Activated CD4-positive, CD25-positive, alpha-beta regulatory T cell treated with anti-CD3 and anti-CD28 coated beads, Interleukin-2, amount 50 U/mL, for 72 hours (primary cell): ENCODE measurements at regions not wholly inside any gene's neighbourhood (a gene's known extent, or its start where the extent isn't known, plus 50 kb on each side); places are given as distances from the start of the nearest gene placed in this dataset.
"Not testable (repeated sequence)": the region's sequence is repeated elsewhere in the genome, so short reads cannot be mapped to it uniquely, and the experiment has no call there.

Experiments used
- DNase-seq: peaks from one replicate; pipeline ENCODE4 v3.0.0; 2021

- DNase-seq, result not testable (repeated sequence)
Observed at GRCh38 chr2:145519254-145519653, 999.3 kb upstream of the ZEB2 start.

- no peak for DNase-seq
Observed at GRCh38 chr2:145511946-145512345, 992.0 kb upstream of the ZEB2 start.

GRCh38 chr2:145503511-145503910 is 983.6 kb upstream of the ZEB2 start:
- no peak for DNase-seq

GRCh38 chr2:145501920-145502319 is 982.0 kb upstream of the ZEB2 start:
- DNase-seq, result no peak

- DNase-seq, result no peak
Observed at GRCh38 chr2:145495590-145495989, 975.7 kb upstream of the ZEB2 start.

- no peak for DNase-seq
Observed at GRCh38 chr2:145494441-145494840, 974.5 kb upstream of the ZEB2 start.

- no peak for DNase-seq
Observed at GRCh38 chr2:145488571-145488970, 968.7 kb upstream of the ZEB2 start.

- DNase-seq, result no peak
Observed at GRCh38 chr2:145484448-145485097, 964.7 kb upstream of the ZEB2 start.

GRCh38 chr2:145483854-145484253 is 963.9 kb upstream of the ZEB2 start:
- no peak for DNase-seq

GRCh38 chr2:145481334-145481922 is 961.5 kb upstream of the ZEB2 start:
- DNase-seq, result no peak

GRCh38 chr2:145464866-145465265 is 944.9 kb upstream of the ZEB2 start:
- DNase-seq, result no peak

- no peak for DNase-seq
Observed at GRCh38 chr2:145460112-145460511, 940.2 kb upstream of the ZEB2 start.

GRCh38 chr2:145431181-145431951 is 911.4 kb upstream of the ZEB2 start:
- DNase-seq, result no peak

GRCh38 chr2:145423809-145424208 is 903.9 kb upstream of the ZEB2 start:
- no peak for DNase-seq

GRCh38 chr2:145422576-145422975 is 902.7 kb upstream of the ZEB2 start:
- no peak for DNase-seq

GRCh38 chr2:145421841-145422240 is 901.9 kb upstream of the ZEB2 start:
- no peak for DNase-seq

- DNase-seq, result no peak
Observed at GRCh38 chr2:145416640-145417039, 896.7 kb upstream of the ZEB2 start.

GRCh38 chr2:145415151-145415550 is 895.2 kb upstream of the ZEB2 start:
- no peak for DNase-seq

GRCh38 chr2:145413261-145414030 is 893.5 kb upstream of the ZEB2 start:
- DNase-seq, result no peak

- no peak for DNase-seq
Observed at GRCh38 chr2:145412155-145412554, 892.2 kb upstream of the ZEB2 start.

- no peak for DNase-seq
Observed at GRCh38 chr2:145411493-145411892, 891.6 kb upstream of the ZEB2 start.

- DNase-seq, result no peak
Observed at GRCh38 chr2:145410086-145410485, 890.2 kb upstream of the ZEB2 start.

- no peak for DNase-seq
Observed at GRCh38 chr2:145408980-145409379, 889.1 kb upstream of the ZEB2 start.
